ENCODE measurements at regions not wholly inside any gene's neighbourhood (a gene's known extent, or its start where the extent isn't known, plus 50 kb on each side); places are given as distances from the start of the nearest gene placed in this dataset.

GRCh38 chr3:71846185-71846584 lies 61.2 kb upstream of the PROK2 start:
- H3K9ac ChIP-seq (ENCODE audit: low read depth, low read length), result no peak overlapping the region
- no peaks in the 10 kb centered on the region for H3K27me3 ChIP-seq (ENCODE audit: control insufficient read depth, insufficient read depth, low read length)
- no peaks in the 10 kb centered on the region for H3K36me3 ChIP-seq (ENCODE audit: control insufficient read depth, insufficient read depth, low read length)
- 0 out of 2 replicates have a peak, but pooled peaks cover 7% of the 10 kb centered on the region for H3K4me1 ChIP-seq (ENCODE audit: control insufficient read depth, insufficient read depth, low read length)
- H3K9me3 ChIP-seq (ENCODE audit: control insufficient read depth, insufficient read depth, low read length), result no peaks in the 10 kb centered on the region
- no peak overlapping the region for H3K4me3 ChIP-seq (ENCODE audit: low read depth, low read length)
- H3K27ac ChIP-seq (ENCODE audit: low read depth, low read length), result no peak overlapping the region

- H3K4me3 ChIP-seq (ENCODE audit: low read depth, low read length), result no peak overlapping the region
- no peak overlapping the region for H3K27ac ChIP-seq (ENCODE audit: low read depth, low read length)
- peaks cover 14% of the 10 kb centered on the region for H3K4me1 ChIP-seq (ENCODE audit: control insufficient read depth, insufficient read depth, low read length)
- H3K9me3 ChIP-seq (ENCODE audit: control insufficient read depth, insufficient read depth, low read length), result no peaks in the 10 kb centered on the region
- no peaks in the 10 kb centered on the region for H3K36me3 ChIP-seq (ENCODE audit: control insufficient read depth, insufficient read depth, low read length)
- no peak overlapping the region for H3K9ac ChIP-seq (ENCODE audit: low read depth, low read length)
- H3K27me3 ChIP-seq (ENCODE audit: control insufficient read depth, insufficient read depth, low read length), result no peaks in the 10 kb centered on the region
These were observed 58.1 kb upstream of the PROK2 start for GRCh38 chr3:71843071-71843470.

- H3K9me3 ChIP-seq (ENCODE audit: control insufficient read depth, insufficient read depth, low read length), result no peaks in the 10 kb centered on the region
- no peak overlapping the region for H3K9ac ChIP-seq (ENCODE audit: low read depth, low read length)
- no peak overlapping the region for H3K4me3 ChIP-seq (ENCODE audit: low read depth, low read length)
- H3K27me3 ChIP-seq (ENCODE audit: control insufficient read depth, insufficient read depth, low read length), result no peaks in the 10 kb centered on the region
- peaks cover 24% of the 10 kb centered on the region for H3K4me1 ChIP-seq (ENCODE audit: control insufficient read depth, insufficient read depth, low read length)
- no peaks in the 10 kb centered on the region for H3K36me3 ChIP-seq (ENCODE audit: control insufficient read depth, insufficient read depth, low read length)
- H3K27ac ChIP-seq (ENCODE audit: low read depth, low read length), result no peak overlapping the region
These were observed 53.5 kb upstream of the PROK2 start for GRCh38 chr3:71838406-71838805.

Data from HUES48 (cell line).